ENCODE measurements at regions not wholly inside any gene's neighbourhood (a gene's known extent, or its start where the extent isn't known, plus 50 kb on each side); places are given as distances from the start of the nearest gene placed in this dataset.

- Histone ChIP-seq H3K9me3 (no peaks in the 10 kb centered on the region), H3K36me3 (no peaks in the 10 kb centered on the region), H3K27ac (no peak overlapping the region), H3K4me1 (no peaks in the 10 kb centered on the region), H3K27me3 (no peaks in the 10 kb centered on the region), H3K4me3 (no peak overlapping the region)
- in situ Hi-C loops (cut with MboI; ENCODE audit: low pct_ligation_motif_present in 1 of 4, low pct_unique_long_range_greater_than_20kb in 1 of 4, low sequenced_read_pairs in 3 of 4) (no loop called here), intact Hi-C loops (cut with DNase I; ENCODE audit: low total_unique reads) (no loop called here)
- DNase-seq: no peak
- 44 to 74% methylated on average over 1 to 7 of the region's 7 CpGs for WGBS, 2 donors (ENCODE audit: low coverage in 1 of 2)
- TF ChIP-seq POLR2A (IDR thresholded peaks at IDR 0.05): no peak
- no peak for TF ChIP-seq POLR2AphosphoS5 (IDR thresholded peaks at IDR 0.05)
- TF ChIP-seq CTCF (IDR thresholded peaks at IDR 0.05): no peak
- no peak for TF ChIP-seq EP300 (IDR thresholded peaks at IDR 0.05; ENCODE audit: low read depth)
These were observed 198.9 kb upstream of the MDGA2 start for GRCh38 chr14:47874350-47874749.

GRCh38 chr14:47872588-47872987, 197.2 kb upstream of the MDGA2 start:
- Histone ChIP-seq H3K4me3 (no peak overlapping the region), H3K9me3 (no peaks in the 10 kb centered on the region), H3K27ac (no peak overlapping the region), H3K36me3 (no peaks in the 10 kb centered on the region), H3K4me1 (no peaks in the 10 kb centered on the region), H3K27me3 (no peaks in the 10 kb centered on the region)
- in situ Hi-C loops (cut with MboI; ENCODE audit: low pct_ligation_motif_present in 1 of 4, low pct_unique_long_range_greater_than_20kb in 1 of 4, low sequenced_read_pairs in 3 of 4) (no loop called here), intact Hi-C loops (cut with DNase I; ENCODE audit: low total_unique reads) (no loop called here)
- TF ChIP-seq POLR2AphosphoS5 (IDR thresholded peaks at IDR 0.05) (no peak), POLR2A (IDR thresholded peaks at IDR 0.05) (no peak), EP300 (IDR thresholded peaks at IDR 0.05; ENCODE audit: low read depth) (no peak), CTCF (IDR thresholded peaks at IDR 0.05) (no peak)
- WGBS, 2 donors (ENCODE audit: low coverage in 1 of 2): 83 to 90% methylated on average over 2 of the region's 2 CpGs
- DNase-seq: no peak

- in situ Hi-C loops (cut with MboI; ENCODE audit: low pct_ligation_motif_present in 1 of 4, low pct_unique_long_range_greater_than_20kb in 1 of 4, low sequenced_read_pairs in 3 of 4): no loop called here
- intact Hi-C loops (cut with DNase I; ENCODE audit: low total_unique reads): no loop called here
- Histone ChIP-seq H3K9me3 (no peaks in the 10 kb centered on the region), H3K4me1 (no peaks in the 10 kb centered on the region), H3K27ac (no peak overlapping the region), H3K27me3 (no peaks in the 10 kb centered on the region), H3K4me3 (no peak overlapping the region), H3K36me3 (no peaks in the 10 kb centered on the region)
- TF ChIP-seq POLR2AphosphoS5 (IDR thresholded peaks at IDR 0.05): no peak
- TF ChIP-seq POLR2A (IDR thresholded peaks at IDR 0.05): no peak
- TF ChIP-seq CTCF (IDR thresholded peaks at IDR 0.05): no peak
- no peak for TF ChIP-seq EP300 (IDR thresholded peaks at IDR 0.05; ENCODE audit: low read depth)
- DNase-seq: no peak
These were observed 188.0 kb upstream of the MDGA2 start for GRCh38 chr14:47863441-47863840.

GRCh38 chr14:47857646-47858045, 182.2 kb upstream of the MDGA2 start:
- DNase-seq: no peak
- Histone ChIP-seq H3K27me3 (no peaks in the 10 kb centered on the region), H3K4me1 (no peaks in the 10 kb centered on the region), H3K4me3 (no peak overlapping the region), H3K27ac (no peak overlapping the region), H3K36me3 (no peaks in the 10 kb centered on the region), H3K9me3 (no peaks in the 10 kb centered on the region)
- 68 to 73% methylated on average over 4 of the region's 4 CpGs for WGBS, 2 donors (ENCODE audit: low coverage in 1 of 2)
- in situ Hi-C loops (cut with MboI; ENCODE audit: low pct_ligation_motif_present in 1 of 4, low pct_unique_long_range_greater_than_20kb in 1 of 4, low sequenced_read_pairs in 3 of 4) (no loop called here), intact Hi-C loops (cut with DNase I; ENCODE audit: low total_unique reads) (loop anchor here (2.0 kb wide), 1 partner anchor 13 kb away; no protein-coding TSS in a partner anchor)
- TF ChIP-seq CTCF (IDR thresholded peaks at IDR 0.05) (no peak), POLR2AphosphoS5 (IDR thresholded peaks at IDR 0.05) (no peak), POLR2A (IDR thresholded peaks at IDR 0.05) (no peak), EP300 (IDR thresholded peaks at IDR 0.05; ENCODE audit: low read depth) (no peak)
